WTC11 (cell line): ENCODE measurements at regions not wholly inside any gene's neighbourhood (a gene's known extent, or its start where the extent isn't known, plus 50 kb on each side); places are given as distances from the start of the nearest gene placed in this dataset.

Source experiments
- ATAC-seq: fragments of 200-7000 bp; cut with Tn5 transposase; 2 replicates; pipeline ENCODE4 v1.10.0; 2021; ENCODE audit warnings: mild to moderate bottlenecking, moderate library complexity
- CTCF ChIA-PET: fragments of 300-600 bp; sonication (Branson Sonifier 250); formaldehyde crosslinking; loops from one replicate; lab custom pipeline; 2021; ENCODE audit warnings: antibody characterized with exemption; lab: Charles Lee
- POLR2A ChIA-PET: fragments of 350-600 bp; sonication (Branson Sonifier 250); formaldehyde crosslinking; loops from one replicate; lab custom pipeline; 2021; ENCODE audit warnings: antibody characterized with exemption; lab: Charles Lee
- DNase-seq: peaks from one replicate; pipeline ENCODE4 v3.0.0; 2021; ENCODE audit warnings: low spot score
- H3K27ac Mint-ChIP-seq: 2 replicates; pipeline ENCODE4 v1.8.0; 2021; ENCODE audit warnings: mixed read lengths
- H3K27me3 Mint-ChIP-seq: 2 replicates; pipeline ENCODE4 v1.8.0; 2021; ENCODE audit warnings: low read depth, mild to moderate bottlenecking, moderate library complexity, mixed read lengths
- H3K36me3 Mint-ChIP-seq: 2 replicates; pipeline ENCODE4 v1.8.0; 2021; ENCODE audit warnings: mixed read lengths
- H3K4me1 Mint-ChIP-seq: 2 replicates; pipeline ENCODE4 v1.8.0; 2022; ENCODE audit warnings: mixed read lengths
- H3K4me3 Mint-ChIP-seq: 2 replicates; pipeline ENCODE4 v1.8.0; 2021; ENCODE audit warnings: mild to moderate bottlenecking, moderate library complexity, mixed read lengths
- H3K9me3 Mint-ChIP-seq: 2 replicates; pipeline ENCODE4 v1.8.0; 2021; ENCODE audit warnings: mixed read lengths
- ATF1 ChIP-seq: sonication (generic); formaldehyde crosslinking; IDR thresholded peaks from 2 replicates; pipeline ENCODE4 v1.8.1; 2023; ENCODE audit warnings: mild to moderate bottlenecking, moderate library complexity, missing genetic modification reagents
- CREB1 ChIP-seq: sonication (generic); formaldehyde crosslinking; IDR thresholded peaks from 2 replicates; pipeline ENCODE4 v1.8.0; 2023; ENCODE audit warnings: mild to moderate bottlenecking, missing genetic modification reagents
- NFATC4 ChIP-seq: fragments of 250-450 bp; sonication (Bioruptor Pico); IDR thresholded peaks from 2 replicates; pipeline ENCODE4 v1.9.0; 2021; ENCODE audit warnings: mild to moderate bottlenecking
- NFYB ChIP-seq: sonication (generic); formaldehyde crosslinking; conservative IDR thresholded peaks from 2 replicates; pipeline ENCODE4 v1.8.0; 2022; ENCODE audit warnings: low read depth, missing genetic modification reagents
- NR3C1 ChIP-seq: sonication (generic); formaldehyde crosslinking; conservative IDR thresholded peaks from 2 replicates; pipeline ENCODE4 v1.8.1; 2023; ENCODE audit warnings: low read depth, mild to moderate bottlenecking, missing genetic modification reagents
- PRRX2 ChIP-seq: fragments of 250-450 bp; sonication (Bioruptor Pico); IDR thresholded peaks from 2 replicates; pipeline ENCODE4 v1.8.0; 2021; ENCODE audit warnings: mild to moderate bottlenecking
- ZNF263 ChIP-seq: sonication (generic); formaldehyde crosslinking; IDR thresholded peaks from 2 replicates; pipeline ENCODE4 v1.8.1; 2022; ENCODE audit warnings: low read depth, mild to moderate bottlenecking, moderate library complexity, missing genetic modification reagents
- ZNF396 ChIP-seq: fragments of 250-450 bp; sonication (Bioruptor Pico); IDR thresholded peaks from 2 replicates; pipeline ENCODE4 v1.8.0; 2021; ENCODE audit warnings: mild to moderate bottlenecking, moderate library complexity, borderline replicate concordance
- TF ChIP-seq, protein P1 (sequence below): sonication (generic); formaldehyde crosslinking; IDR thresholded peaks from 2 replicates; pipeline ENCODE4 v1.8.0; 2023; ENCODE audit warnings: missing genetic modification reagents
- TF ChIP-seq, protein P2 (sequence below): fragments of 250-450 bp; sonication (Bioruptor Pico); IDR thresholded peaks from 2 replicates; pipeline ENCODE4 v1.9.0; 2021; ENCODE audit warnings: mild to moderate bottlenecking, borderline replicate concordance
- TF ChIP-seq, protein P3 (sequence below): sonication (generic); formaldehyde crosslinking; IDR thresholded peaks from 2 replicates; pipeline ENCODE4 v1.8.1; 2023; ENCODE audit warnings: mild to moderate bottlenecking, missing genetic modification reagents, moderate library complexity
- TF ChIP-seq, protein P4 (sequence below): fragments of 200-600 bp; IDR thresholded peaks from 2 replicates; pipeline ENCODE4 v1.8.0; 2022; ENCODE audit warnings: antibody characterized with exemption
- TF ChIP-seq, protein P5 (sequence below): sonication (generic); formaldehyde crosslinking; IDR thresholded peaks from 2 replicates; pipeline ENCODE4 v1.8.1; 2022; ENCODE audit warnings: missing genetic modification reagents, borderline replicate concordance
- TF ChIP-seq, protein P6 (sequence below): sonication (generic); formaldehyde crosslinking; IDR thresholded peaks from 2 replicates; pipeline ENCODE4 v1.8.1; 2022; ENCODE audit warnings: low read depth, missing genetic modification reagents, borderline replicate concordance

DNA sequence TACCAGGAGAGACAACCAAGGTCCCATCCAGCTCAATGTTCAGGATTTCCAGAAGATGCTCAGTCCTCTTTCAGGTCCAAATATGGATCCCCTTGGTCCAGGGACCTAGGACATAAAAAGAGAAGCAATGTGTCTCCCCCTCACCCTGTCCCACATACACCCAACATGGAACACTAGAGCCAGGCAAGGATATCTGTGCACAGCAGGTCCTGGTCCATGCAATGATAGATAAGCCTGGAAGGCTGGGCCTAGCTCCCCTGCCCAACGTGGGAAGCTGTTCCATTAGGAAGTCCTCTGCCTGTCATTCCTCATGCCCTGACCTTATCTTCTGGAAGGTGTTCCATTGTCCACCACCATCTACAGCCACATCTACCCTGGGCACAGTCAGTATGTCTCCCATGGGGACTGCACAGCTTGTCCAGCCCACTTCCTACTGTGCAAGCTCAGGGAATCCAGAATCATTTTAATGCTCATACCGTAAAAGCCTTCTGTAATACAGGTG, 1434.8 kb downstream of the TBC1D22A start:
- ATAC-seq: no peak
- DNase-seq: no peak
- POLR2A ChIA-PET: no interaction called here

DNA sequence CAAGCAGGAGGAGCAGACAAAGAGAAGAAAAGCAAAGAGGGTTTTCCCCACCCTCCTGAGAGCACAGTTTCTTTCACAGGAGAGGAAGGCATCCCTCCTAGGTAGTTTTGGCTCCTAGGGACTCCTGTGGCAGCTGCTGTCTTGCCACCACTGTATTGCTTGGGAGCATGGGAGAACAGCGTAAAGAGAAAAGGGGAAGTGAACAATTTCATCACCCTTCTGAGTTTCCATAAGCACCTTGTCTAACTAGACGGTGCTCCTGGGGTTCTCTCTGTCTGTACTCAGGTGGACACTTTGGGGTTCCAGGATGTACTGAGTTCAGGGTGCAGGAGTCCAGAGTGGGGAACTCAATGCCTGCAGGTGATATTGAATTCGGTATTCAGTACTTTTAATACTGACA, 1430.5 kb downstream of the TBC1D22A start:
- H3K27me3 Mint-ChIP-seq: peaks cover 4% of the 10 kb centered on the region; the same call in 1 of the 2 replicates
- POLR2A ChIA-PET: no interaction called here
- no peak overlapping the region for H3K4me3 Mint-ChIP-seq
- TF ChIP-seq, protein P1, sequence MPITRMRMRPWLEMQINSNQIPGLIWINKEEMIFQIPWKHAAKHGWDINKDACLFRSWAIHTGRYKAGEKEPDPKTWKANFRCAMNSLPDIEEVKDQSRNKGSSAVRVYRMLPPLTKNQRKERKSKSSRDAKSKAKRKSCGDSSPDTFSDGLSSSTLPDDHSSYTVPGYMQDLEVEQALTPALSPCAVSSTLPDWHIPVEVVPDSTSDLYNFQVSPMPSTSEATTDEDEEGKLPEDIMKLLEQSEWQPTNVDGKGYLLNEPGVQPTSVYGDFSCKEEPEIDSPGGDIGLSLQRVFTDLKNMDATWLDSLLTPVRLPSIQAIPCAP (CRISPR knock-in tag): no peak
- no peak for TF ChIP-seq PRRX2 (CRISPR knock-in tag)
- TF ChIP-seq, all 79 proteins: peak for 0
- CTCF ChIA-PET: no interaction called here
- Mint-ChIP-seq H3K27ac (no peak overlapping the region), H3K4me1 (0 out of 2 replicates have a peak, but pooled peaks cover 7% of the 10 kb centered on the region), H3K9me3 (peaks cover 27% of the 10 kb centered on the region), H3K36me3 (peaks cover 18% of the 10 kb centered on the region; the same call in 1 of the 2 replicates)
- ATAC-seq (no peak), DNase-seq (no peak)

More for the DNA sequence above, 1434.8 kb downstream of the TBC1D22A start:
- TF ChIP-seq, protein P2, sequence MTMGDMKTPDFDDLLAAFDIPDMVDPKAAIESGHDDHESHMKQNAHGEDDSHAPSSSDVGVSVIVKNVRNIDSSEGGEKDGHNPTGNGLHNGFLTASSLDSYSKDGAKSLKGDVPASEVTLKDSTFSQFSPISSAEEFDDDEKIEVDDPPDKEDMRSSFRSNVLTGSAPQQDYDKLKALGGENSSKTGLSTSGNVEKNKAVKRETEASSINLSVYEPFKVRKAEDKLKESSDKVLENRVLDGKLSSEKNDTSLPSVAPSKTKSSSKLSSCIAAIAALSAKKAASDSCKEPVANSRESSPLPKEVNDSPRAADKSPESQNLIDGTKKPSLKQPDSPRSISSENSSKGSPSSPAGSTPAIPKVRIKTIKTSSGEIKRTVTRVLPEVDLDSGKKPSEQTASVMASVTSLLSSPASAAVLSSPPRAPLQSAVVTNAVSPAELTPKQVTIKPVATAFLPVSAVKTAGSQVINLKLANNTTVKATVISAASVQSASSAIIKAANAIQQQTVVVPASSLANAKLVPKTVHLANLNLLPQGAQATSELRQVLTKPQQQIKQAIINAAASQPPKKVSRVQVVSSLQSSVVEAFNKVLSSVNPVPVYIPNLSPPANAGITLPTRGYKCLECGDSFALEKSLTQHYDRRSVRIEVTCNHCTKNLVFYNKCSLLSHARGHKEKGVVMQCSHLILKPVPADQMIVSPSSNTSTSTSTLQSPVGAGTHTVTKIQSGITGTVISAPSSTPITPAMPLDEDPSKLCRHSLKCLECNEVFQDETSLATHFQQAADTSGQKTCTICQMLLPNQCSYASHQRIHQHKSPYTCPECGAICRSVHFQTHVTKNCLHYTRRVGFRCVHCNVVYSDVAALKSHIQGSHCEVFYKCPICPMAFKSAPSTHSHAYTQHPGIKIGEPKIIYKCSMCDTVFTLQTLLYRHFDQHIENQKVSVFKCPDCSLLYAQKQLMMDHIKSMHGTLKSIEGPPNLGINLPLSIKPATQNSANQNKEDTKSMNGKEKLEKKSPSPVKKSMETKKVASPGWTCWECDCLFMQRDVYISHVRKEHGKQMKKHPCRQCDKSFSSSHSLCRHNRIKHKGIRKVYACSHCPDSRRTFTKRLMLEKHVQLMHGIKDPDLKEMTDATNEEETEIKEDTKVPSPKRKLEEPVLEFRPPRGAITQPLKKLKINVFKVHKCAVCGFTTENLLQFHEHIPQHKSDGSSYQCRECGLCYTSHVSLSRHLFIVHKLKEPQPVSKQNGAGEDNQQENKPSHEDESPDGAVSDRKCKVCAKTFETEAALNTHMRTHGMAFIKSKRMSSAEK (CRISPR knock-in tag): no peak
- no peak for TF ChIP-seq ZNF263 (CRISPR knock-in tag)
- no peak for TF ChIP-seq ZNF396 (CRISPR knock-in tag)
- TF ChIP-seq, protein P3, sequence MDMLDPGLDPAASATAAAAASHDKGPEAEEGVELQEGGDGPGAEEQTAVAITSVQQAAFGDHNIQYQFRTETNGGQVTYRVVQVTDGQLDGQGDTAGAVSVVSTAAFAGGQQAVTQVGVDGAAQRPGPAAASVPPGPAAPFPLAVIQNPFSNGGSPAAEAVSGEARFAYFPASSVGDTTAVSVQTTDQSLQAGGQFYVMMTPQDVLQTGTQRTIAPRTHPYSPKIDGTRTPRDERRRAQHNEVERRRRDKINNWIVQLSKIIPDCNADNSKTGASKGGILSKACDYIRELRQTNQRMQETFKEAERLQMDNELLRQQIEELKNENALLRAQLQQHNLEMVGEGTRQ (CRISPR knock-in tag): no peak
- TF ChIP-seq NFYB (CRISPR knock-in tag): no peak
- TF ChIP-seq, protein P4, sequence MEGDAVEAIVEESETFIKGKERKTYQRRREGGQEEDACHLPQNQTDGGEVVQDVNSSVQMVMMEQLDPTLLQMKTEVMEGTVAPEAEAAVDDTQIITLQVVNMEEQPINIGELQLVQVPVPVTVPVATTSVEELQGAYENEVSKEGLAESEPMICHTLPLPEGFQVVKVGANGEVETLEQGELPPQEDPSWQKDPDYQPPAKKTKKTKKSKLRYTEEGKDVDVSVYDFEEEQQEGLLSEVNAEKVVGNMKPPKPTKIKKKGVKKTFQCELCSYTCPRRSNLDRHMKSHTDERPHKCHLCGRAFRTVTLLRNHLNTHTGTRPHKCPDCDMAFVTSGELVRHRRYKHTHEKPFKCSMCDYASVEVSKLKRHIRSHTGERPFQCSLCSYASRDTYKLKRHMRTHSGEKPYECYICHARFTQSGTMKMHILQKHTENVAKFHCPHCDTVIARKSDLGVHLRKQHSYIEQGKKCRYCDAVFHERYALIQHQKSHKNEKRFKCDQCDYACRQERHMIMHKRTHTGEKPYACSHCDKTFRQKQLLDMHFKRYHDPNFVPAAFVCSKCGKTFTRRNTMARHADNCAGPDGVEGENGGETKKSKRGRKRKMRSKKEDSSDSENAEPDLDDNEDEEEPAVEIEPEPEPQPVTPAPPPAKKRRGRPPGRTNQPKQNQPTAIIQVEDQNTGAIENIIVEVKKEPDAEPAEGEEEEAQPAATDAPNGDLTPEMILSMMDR: no peak
- TF ChIP-seq, protein P5, sequence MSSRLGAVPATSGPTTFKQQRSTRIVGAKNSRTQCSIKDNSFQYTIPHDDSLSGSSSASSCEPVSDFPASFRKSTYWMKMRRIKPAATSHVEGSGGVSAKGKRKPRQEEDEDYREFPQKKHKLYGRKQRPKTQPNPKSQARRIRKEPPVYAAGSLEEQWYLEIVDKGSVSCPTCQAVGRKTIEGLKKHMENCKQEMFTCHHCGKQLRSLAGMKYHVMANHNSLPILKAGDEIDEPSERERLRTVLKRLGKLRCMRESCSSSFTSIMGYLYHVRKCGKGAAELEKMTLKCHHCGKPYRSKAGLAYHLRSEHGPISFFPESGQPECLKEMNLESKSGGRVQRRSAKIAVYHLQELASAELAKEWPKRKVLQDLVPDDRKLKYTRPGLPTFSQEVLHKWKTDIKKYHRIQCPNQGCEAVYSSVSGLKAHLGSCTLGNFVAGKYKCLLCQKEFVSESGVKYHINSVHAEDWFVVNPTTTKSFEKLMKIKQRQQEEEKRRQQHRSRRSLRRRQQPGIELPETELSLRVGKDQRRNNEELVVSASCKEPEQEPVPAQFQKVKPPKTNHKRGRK (CRISPR knock-in tag): no peak
- TF ChIP-seq NFATC4 (CRISPR knock-in tag): no peak
- TF ChIP-seq, protein P6, sequence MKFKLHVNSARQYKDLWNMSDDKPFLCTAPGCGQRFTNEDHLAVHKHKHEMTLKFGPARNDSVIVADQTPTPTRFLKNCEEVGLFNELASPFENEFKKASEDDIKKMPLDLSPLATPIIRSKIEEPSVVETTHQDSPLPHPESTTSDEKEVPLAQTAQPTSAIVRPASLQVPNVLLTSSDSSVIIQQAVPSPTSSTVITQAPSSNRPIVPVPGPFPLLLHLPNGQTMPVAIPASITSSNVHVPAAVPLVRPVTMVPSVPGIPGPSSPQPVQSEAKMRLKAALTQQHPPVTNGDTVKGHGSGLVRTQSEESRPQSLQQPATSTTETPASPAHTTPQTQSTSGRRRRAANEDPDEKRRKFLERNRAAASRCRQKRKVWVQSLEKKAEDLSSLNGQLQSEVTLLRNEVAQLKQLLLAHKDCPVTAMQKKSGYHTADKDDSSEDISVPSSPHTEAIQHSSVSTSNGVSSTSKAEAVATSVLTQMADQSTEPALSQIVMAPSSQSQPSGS (CRISPR knock-in tag): no peak
- no peak for TF ChIP-seq NR3C1 (CRISPR knock-in tag)
- no peak for TF ChIP-seq ATF1
- TF ChIP-seq CREB1: no peak
- Mint-ChIP-seq H3K36me3 (peaks cover 2% of the 10 kb centered on the region; the same call in 1 of the 2 replicates), H3K4me1 (peaks cover 15% of the 10 kb centered on the region), H3K27me3 (peaks cover 4% of the 10 kb centered on the region; the same call in 1 of the 2 replicates), H3K9me3 (peaks cover 2% of the 10 kb centered on the region), H3K27ac (no peak overlapping the region), H3K4me3 (no peak overlapping the region)
- CTCF ChIA-PET: interaction anchor here (0.6 kb wide), 1 partner anchor 1266 kb away, joined by 3 read pairs; no protein-coding TSS in a partner anchor
